ENCODE measurements at regions not wholly inside any gene's neighbourhood (a gene's known extent, or its start where the extent isn't known, plus 50 kb on each side); places are given as distances from the start of the nearest gene placed in this dataset.

GRCh38 chr2:35827086-35827485 lies 528.5 kb upstream of the CRIM1 start:
- Histone ChIP-seq H3K4me2 (ENCODE audit: low read depth, low read length, poor library complexity, severe bottlenecking) (no peak overlapping the region), H3K79me2 (ENCODE audit: insufficient read depth, low read length) (no peaks in the 10 kb centered on the region), H2AFZ (ENCODE audit: low read depth, low read length, severe bottlenecking) (no peak overlapping the region), H3K4me3 (ENCODE audit: insufficient read depth, low read length, poor library complexity, severe bottlenecking) (no peak overlapping the region), H4K20me1 (ENCODE audit: low read depth, low read length) (no peaks in the 10 kb centered on the region), H3F3A (ENCODE audit: insufficient read depth) (no peaks in the 10 kb centered on the region), H3K27me3 (ENCODE audit: low read length) (no peaks in the 10 kb centered on the region), H3K9ac (ENCODE audit: low read length) (no peak overlapping the region), H3K9me3 (ENCODE audit: insufficient read depth, low read length) (no peaks in the 10 kb centered on the region), H3K9me2 (replicated peaks; ENCODE audit: insufficient read depth, low read length) (no peaks in the 10 kb centered on the region), H3K27ac (ENCODE audit: low read depth, low read length) (no peak overlapping the region), H3K36me3 (ENCODE audit: low read length) (no peaks in the 10 kb centered on the region)
- TF ChIP-seq, protein P1, sequence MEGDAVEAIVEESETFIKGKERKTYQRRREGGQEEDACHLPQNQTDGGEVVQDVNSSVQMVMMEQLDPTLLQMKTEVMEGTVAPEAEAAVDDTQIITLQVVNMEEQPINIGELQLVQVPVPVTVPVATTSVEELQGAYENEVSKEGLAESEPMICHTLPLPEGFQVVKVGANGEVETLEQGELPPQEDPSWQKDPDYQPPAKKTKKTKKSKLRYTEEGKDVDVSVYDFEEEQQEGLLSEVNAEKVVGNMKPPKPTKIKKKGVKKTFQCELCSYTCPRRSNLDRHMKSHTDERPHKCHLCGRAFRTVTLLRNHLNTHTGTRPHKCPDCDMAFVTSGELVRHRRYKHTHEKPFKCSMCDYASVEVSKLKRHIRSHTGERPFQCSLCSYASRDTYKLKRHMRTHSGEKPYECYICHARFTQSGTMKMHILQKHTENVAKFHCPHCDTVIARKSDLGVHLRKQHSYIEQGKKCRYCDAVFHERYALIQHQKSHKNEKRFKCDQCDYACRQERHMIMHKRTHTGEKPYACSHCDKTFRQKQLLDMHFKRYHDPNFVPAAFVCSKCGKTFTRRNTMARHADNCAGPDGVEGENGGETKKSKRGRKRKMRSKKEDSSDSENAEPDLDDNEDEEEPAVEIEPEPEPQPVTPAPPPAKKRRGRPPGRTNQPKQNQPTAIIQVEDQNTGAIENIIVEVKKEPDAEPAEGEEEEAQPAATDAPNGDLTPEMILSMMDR (IDR thresholded peaks at IDR 0.05; ENCODE audit: insufficient read depth, low read length, poor library complexity, severe bottlenecking): no peak
- TF ChIP-seq EZH2phosphoT487 (conservative IDR thresholded peaks at IDR 0.05; ENCODE audit: low read length): no peak

GRCh38 chr2:35822716-35823115 lies 532.9 kb upstream of the CRIM1 start:
- H3F3A ChIP-seq (ENCODE audit: insufficient read depth): no peaks in the 10 kb centered on the region
- no peak overlapping the region for H2AFZ ChIP-seq (ENCODE audit: low read depth, low read length, severe bottlenecking)
- H3K27ac ChIP-seq (ENCODE audit: low read depth, low read length): no peak overlapping the region

GRCh38 chr2:35821675-35822074 lies 533.9 kb upstream of the CRIM1 start:
- H3K79me2 ChIP-seq (ENCODE audit: insufficient read depth, low read length): no peaks in the 10 kb centered on the region
- H3K27me3 ChIP-seq (ENCODE audit: low read length): no peaks in the 10 kb centered on the region
- H2AFZ ChIP-seq (ENCODE audit: low read depth, low read length, severe bottlenecking): no peak overlapping the region
- H3K27ac ChIP-seq (ENCODE audit: low read depth, low read length): no peak overlapping the region
- no peaks in the 10 kb centered on the region for H3K36me3 ChIP-seq (ENCODE audit: low read length)
- no peak for TF ChIP-seq EZH2phosphoT487 (conservative IDR thresholded peaks at IDR 0.05; ENCODE audit: low read length)
- TF ChIP-seq, protein P1 (IDR thresholded peaks at IDR 0.05; ENCODE audit: insufficient read depth, low read length, poor library complexity, severe bottlenecking): no peak
- no peaks in the 10 kb centered on the region for H3F3A ChIP-seq (ENCODE audit: insufficient read depth)
- H3K4me2 ChIP-seq (ENCODE audit: low read depth, low read length, poor library complexity, severe bottlenecking): no peak overlapping the region
- no peak overlapping the region for H3K4me3 ChIP-seq (ENCODE audit: insufficient read depth, low read length, poor library complexity, severe bottlenecking)
- no peaks in the 10 kb centered on the region for H3K9me2 ChIP-seq (replicated peaks; ENCODE audit: insufficient read depth, low read length)
- no peak overlapping the region for H3K9ac ChIP-seq (ENCODE audit: low read length)
- no peaks in the 10 kb centered on the region for H3K9me3 ChIP-seq (ENCODE audit: insufficient read depth, low read length)
- no peaks in the 10 kb centered on the region for H4K20me1 ChIP-seq (ENCODE audit: low read depth, low read length)

More at GRCh38 chr2:35822716-35823115, 532.9 kb upstream of the CRIM1 start:
- Histone ChIP-seq H3K4me2 (ENCODE audit: low read depth, low read length, poor library complexity, severe bottlenecking) (no peak overlapping the region), H3K36me3 (ENCODE audit: low read length) (no peaks in the 10 kb centered on the region), H4K20me1 (ENCODE audit: low read depth, low read length) (no peaks in the 10 kb centered on the region), H3K9me3 (ENCODE audit: insufficient read depth, low read length) (no peaks in the 10 kb centered on the region), H3K79me2 (ENCODE audit: insufficient read depth, low read length) (no peaks in the 10 kb centered on the region), H3K4me3 (ENCODE audit: insufficient read depth, low read length, poor library complexity, severe bottlenecking) (no peak overlapping the region), H3K27me3 (ENCODE audit: low read length) (no peaks in the 10 kb centered on the region), H3K9me2 (replicated peaks; ENCODE audit: insufficient read depth, low read length) (no peaks in the 10 kb centered on the region), H3K9ac (ENCODE audit: low read length) (no peak overlapping the region)
- TF ChIP-seq, protein P1 (IDR thresholded peaks at IDR 0.05; ENCODE audit: insufficient read depth, low read length, poor library complexity, severe bottlenecking): no peak
- no peak for TF ChIP-seq EZH2phosphoT487 (conservative IDR thresholded peaks at IDR 0.05; ENCODE audit: low read length)

Data from SU-DHL-6 (cell line).